MM.1S (cell line): ENCODE measurements at regions not wholly inside any gene's neighbourhood (a gene's known extent, or its start where the extent isn't known, plus 50 kb on each side); places are given as distances from the start of the nearest gene placed in this dataset.

Experiments used
- DNase-seq: peaks from one replicate; pipeline ENCODE4 v3.0.0-alpha.2; 2015
- H2AFZ ChIP-seq: fragments of 300-600 bp; sonication (generic); 2 replicates; pipeline ENCODE4 v1.6.0; 2016; ENCODE audit warnings: antibody characterized with exemption, low read length
- H3F3A ChIP-seq: fragments of 300-600 bp; sonication (generic); 2 replicates; pipeline ENCODE4 v1.6.1; 2016; ENCODE audit warnings: mild to moderate bottlenecking, antibody characterized with exemption, low read length, moderate library complexity, mixed read lengths; ENCODE audit not compliant: insufficient read depth
- H3K27ac ChIP-seq: fragments of 300-600 bp; sonication (generic); 2 replicates; pipeline ENCODE4 v1.5.1; 2016; ENCODE audit warnings: mild to moderate bottlenecking, low read length
- H3K27me3 ChIP-seq: fragments of 300-600 bp; sonication (generic); replicated peaks from 2 replicates; pipeline ENCODE4 v1.6.0; 2016; ENCODE audit warnings: low read length; ENCODE audit not compliant: insufficient read depth
- H3K36me3 ChIP-seq: fragments of 300-600 bp; sonication (generic); replicated peaks from 2 replicates; pipeline ENCODE4 v1.6.1; 2016; ENCODE audit warnings: mild to moderate bottlenecking, low read length, mixed read lengths; ENCODE audit not compliant: insufficient read depth
- H3K4me1 ChIP-seq: fragments of 300-600 bp; sonication (generic); 2 replicates; pipeline ENCODE4 v1.6.1; 2016; ENCODE audit warnings: low read length, mixed read lengths
- H3K4me2 ChIP-seq: fragments of 300-600 bp; sonication (generic); 2 replicates; pipeline ENCODE4 v1.6.0; 2016; ENCODE audit warnings: low read depth, low read length
- H3K4me3 ChIP-seq: fragments of 300-600 bp; sonication (generic); 2 replicates; pipeline ENCODE4 v1.5.1; 2016; ENCODE audit warnings: low read length, mixed read lengths
- H3K79me2 ChIP-seq: fragments of 300-600 bp; sonication (generic); 2 replicates; pipeline ENCODE4 v1.6.1; 2016; ENCODE audit warnings: mixed run types, low read length, mixed read lengths
- H3K9ac ChIP-seq: fragments of 300-600 bp; sonication (generic); 2 replicates; pipeline ENCODE4 v1.6.1; 2016; ENCODE audit warnings: low read length, mixed read lengths
- H3K9me2 ChIP-seq: fragments of 300-600 bp; sonication (generic); replicated peaks from 2 replicates; pipeline ENCODE4 v1.6.1; 2016; ENCODE audit warnings: mild to moderate bottlenecking, low read length, mixed read lengths; ENCODE audit not compliant: insufficient read depth
- H3K9me3 ChIP-seq: fragments of 300-600 bp; sonication (generic); replicated peaks from 2 replicates; pipeline ENCODE4 v1.6.1; 2016; ENCODE audit warnings: mild to moderate bottlenecking, low read length, mixed read lengths; ENCODE audit not compliant: insufficient read depth
- H4K20me1 ChIP-seq: fragments of 300-600 bp; sonication (generic); 2 replicates; pipeline ENCODE4 v1.6.1; 2016; ENCODE audit warnings: mild to moderate bottlenecking, low read length, moderate library complexity, mixed read lengths; ENCODE audit not compliant: insufficient read depth
- EZH2 ChIP-seq: fragments of 300-600 bp; sonication (generic); optimal IDR thresholded peaks from 2 replicates; pipeline ENCODE3; 2017; ENCODE audit warnings: low read depth, mild to moderate bottlenecking, antibody characterized with exemption, low read length, mixed read lengths
- EZH2phosphoT487 ChIP-seq: fragments of 300-600 bp; sonication (generic); IDR thresholded peaks from 2 replicates; pipeline ENCODE4 v1.6.1; 2018; ENCODE audit warnings: antibody characterized with exemption, low read length
- TF ChIP-seq, protein P1 (sequence below): fragments of 300-600 bp; sonication (generic); IDR thresholded peaks from 2 replicates; pipeline ENCODE4 v1.5.1; 2016; ENCODE audit warnings: antibody characterized with exemption, low read length, mixed read lengths

DNA sequence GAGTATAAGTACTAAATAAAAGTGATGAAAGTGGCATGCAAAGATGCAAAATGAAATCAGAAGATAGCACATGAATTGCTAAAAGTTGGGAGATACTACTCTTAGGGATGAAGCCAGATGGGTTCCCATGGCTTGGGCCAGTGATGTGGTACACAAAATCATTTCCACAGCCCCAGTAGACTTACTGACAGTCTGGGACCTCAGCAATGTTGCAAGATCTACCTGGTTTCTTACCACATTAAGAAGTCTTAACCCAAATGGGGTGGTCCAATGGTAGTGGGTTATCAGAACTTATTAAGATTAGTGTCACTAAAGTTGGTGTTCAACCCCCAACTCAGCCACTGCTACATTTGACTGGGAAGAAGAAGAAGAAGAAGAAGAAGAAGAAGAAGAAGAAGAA lies 227.7 kb upstream of the IRF2BP2 start:
- Histone ChIP-seq H2AFZ (no peak overlapping the region), H3K9me3 (no peaks in the 10 kb centered on the region), H3K9me2 (no peaks in the 10 kb centered on the region), H3K4me3 (no peak overlapping the region), H3K27ac (no peak overlapping the region), H3K9ac (no peak overlapping the region), H3K36me3 (no peaks in the 10 kb centered on the region), H3K79me2 (no peaks in the 10 kb centered on the region), H4K20me1 (no peaks in the 10 kb centered on the region), H3F3A (no peaks in the 10 kb centered on the region), H3K4me1 (no peaks in the 10 kb centered on the region), H3K4me2 (no peak overlapping the region), H3K27me3 (no peaks in the 10 kb centered on the region)
- no peak for DNase-seq
- no peak for TF ChIP-seq EZH2
- no peak for TF ChIP-seq EZH2phosphoT487
- TF ChIP-seq, protein P1, sequence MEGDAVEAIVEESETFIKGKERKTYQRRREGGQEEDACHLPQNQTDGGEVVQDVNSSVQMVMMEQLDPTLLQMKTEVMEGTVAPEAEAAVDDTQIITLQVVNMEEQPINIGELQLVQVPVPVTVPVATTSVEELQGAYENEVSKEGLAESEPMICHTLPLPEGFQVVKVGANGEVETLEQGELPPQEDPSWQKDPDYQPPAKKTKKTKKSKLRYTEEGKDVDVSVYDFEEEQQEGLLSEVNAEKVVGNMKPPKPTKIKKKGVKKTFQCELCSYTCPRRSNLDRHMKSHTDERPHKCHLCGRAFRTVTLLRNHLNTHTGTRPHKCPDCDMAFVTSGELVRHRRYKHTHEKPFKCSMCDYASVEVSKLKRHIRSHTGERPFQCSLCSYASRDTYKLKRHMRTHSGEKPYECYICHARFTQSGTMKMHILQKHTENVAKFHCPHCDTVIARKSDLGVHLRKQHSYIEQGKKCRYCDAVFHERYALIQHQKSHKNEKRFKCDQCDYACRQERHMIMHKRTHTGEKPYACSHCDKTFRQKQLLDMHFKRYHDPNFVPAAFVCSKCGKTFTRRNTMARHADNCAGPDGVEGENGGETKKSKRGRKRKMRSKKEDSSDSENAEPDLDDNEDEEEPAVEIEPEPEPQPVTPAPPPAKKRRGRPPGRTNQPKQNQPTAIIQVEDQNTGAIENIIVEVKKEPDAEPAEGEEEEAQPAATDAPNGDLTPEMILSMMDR = no peak

GRCh38 chr1:234836776-234837357 lies 226.9 kb upstream of the IRF2BP2 start:
- H3K27ac ChIP-seq = no peak overlapping the region
- no peaks in the 10 kb centered on the region for H3K9me2 ChIP-seq
- H3K36me3 ChIP-seq = no peaks in the 10 kb centered on the region
- H3K9me3 ChIP-seq = no peaks in the 10 kb centered on the region
- no peak overlapping the region for H3K4me2 ChIP-seq
- no peak overlapping the region for H2AFZ ChIP-seq
- TF ChIP-seq EZH2 (no peak), EZH2phosphoT487 (no peak)
- TF ChIP-seq, protein P1 = no peak
- no peaks in the 10 kb centered on the region for H3F3A ChIP-seq
- no peaks in the 10 kb centered on the region for H4K20me1 ChIP-seq
- no peak overlapping the region for H3K9ac ChIP-seq
- H3K27me3 ChIP-seq = no peaks in the 10 kb centered on the region
- H3K79me2 ChIP-seq = no peaks in the 10 kb centered on the region
- H3K4me1 ChIP-seq = no peaks in the 10 kb centered on the region
- DNase-seq = no peak
- H3K4me3 ChIP-seq = no peak overlapping the region

DNA sequence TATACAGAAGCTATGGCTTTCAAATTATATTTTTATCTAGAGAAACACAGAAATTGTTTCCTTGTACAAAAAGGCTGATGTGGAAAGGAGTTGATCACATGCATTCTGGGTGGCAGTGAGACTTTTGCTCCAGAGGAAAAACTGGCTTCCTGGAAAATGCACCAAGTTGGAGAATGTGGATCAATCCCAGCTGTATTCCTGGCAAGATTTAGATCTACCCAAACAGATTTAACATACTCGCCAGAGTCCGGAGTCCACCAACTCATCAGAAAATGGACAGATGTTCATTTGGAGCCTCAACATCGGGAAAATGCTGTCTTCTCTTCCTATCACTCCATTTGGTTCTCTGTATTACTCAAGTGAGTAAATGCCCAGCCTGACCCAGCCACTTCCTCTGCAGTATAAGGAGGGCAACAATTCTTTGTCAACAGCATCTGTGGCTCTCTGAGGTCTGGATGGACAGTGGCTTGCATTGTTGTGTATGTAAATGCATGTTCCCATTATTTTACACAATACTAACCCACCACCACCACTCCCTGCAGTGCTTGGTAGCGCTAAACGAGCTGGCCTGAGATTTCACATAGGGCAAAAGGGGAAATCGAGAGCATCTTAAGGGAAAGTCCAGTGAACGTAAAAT lies 226.2 kb upstream of the IRF2BP2 start:
- no peaks in the 10 kb centered on the region for H3K36me3 ChIP-seq
- no peak overlapping the region for H3K4me2 ChIP-seq
- H2AFZ ChIP-seq = no peak overlapping the region
- no peaks in the 10 kb centered on the region for H3K4me1 ChIP-seq
- TF ChIP-seq EZH2phosphoT487 (no peak), EZH2 (no peak)
- TF ChIP-seq, protein P1 = no peak
- DNase-seq = no peak
- H3K27ac ChIP-seq = no peak overlapping the region
- no peaks in the 10 kb centered on the region for H3F3A ChIP-seq
- no peaks in the 10 kb centered on the region for H3K9me3 ChIP-seq
- H4K20me1 ChIP-seq = no peaks in the 10 kb centered on the region
- H3K9ac ChIP-seq = no peak overlapping the region
- no peaks in the 10 kb centered on the region for H3K79me2 ChIP-seq
- H3K4me3 ChIP-seq = no peak overlapping the region
- no peaks in the 10 kb centered on the region for H3K27me3 ChIP-seq
- H3K9me2 ChIP-seq = no peaks in the 10 kb centered on the region
